ENCODE measurements at regions not wholly inside any gene's neighbourhood (a gene's known extent, or its start where the extent isn't known, plus 50 kb on each side); places are given as distances from the start of the nearest gene placed in this dataset.

GRCh38 chr1:214764502-214764901, 161.5 kb downstream of the CENPF start:
- TF ChIP-seq, protein P1, sequence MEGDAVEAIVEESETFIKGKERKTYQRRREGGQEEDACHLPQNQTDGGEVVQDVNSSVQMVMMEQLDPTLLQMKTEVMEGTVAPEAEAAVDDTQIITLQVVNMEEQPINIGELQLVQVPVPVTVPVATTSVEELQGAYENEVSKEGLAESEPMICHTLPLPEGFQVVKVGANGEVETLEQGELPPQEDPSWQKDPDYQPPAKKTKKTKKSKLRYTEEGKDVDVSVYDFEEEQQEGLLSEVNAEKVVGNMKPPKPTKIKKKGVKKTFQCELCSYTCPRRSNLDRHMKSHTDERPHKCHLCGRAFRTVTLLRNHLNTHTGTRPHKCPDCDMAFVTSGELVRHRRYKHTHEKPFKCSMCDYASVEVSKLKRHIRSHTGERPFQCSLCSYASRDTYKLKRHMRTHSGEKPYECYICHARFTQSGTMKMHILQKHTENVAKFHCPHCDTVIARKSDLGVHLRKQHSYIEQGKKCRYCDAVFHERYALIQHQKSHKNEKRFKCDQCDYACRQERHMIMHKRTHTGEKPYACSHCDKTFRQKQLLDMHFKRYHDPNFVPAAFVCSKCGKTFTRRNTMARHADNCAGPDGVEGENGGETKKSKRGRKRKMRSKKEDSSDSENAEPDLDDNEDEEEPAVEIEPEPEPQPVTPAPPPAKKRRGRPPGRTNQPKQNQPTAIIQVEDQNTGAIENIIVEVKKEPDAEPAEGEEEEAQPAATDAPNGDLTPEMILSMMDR (IDR thresholded peaks at IDR 0.05; ENCODE audit: low read depth, low read length): no peak
- TF ChIP-seq EZH2phosphoT487 (IDR thresholded peaks at IDR 0.05; ENCODE audit: low read depth): no peak

Data from OCI-LY3 (cell line).